K562 (cell line): ENCODE measurements at regions not wholly inside any gene's neighbourhood (a gene's known extent, or its start where the extent isn't known, plus 50 kb on each side); places are given as distances from the start of the nearest gene placed in this dataset.

Source experiments
- ID3 ChIP-seq, 2 experiments: fragments of 250-450 bp in 1 of 2; fragments of 450-650 bp in 1 of 2; sonication (Bioruptor Pico) in 1 of 2; IDR thresholded peaks; 2 replicates each; pipeline versions ENCODE4 v1.6.1 to v1.8.0; 2016 to 2021; ENCODE audit warnings: mild to moderate bottlenecking in 2 of 2, moderate library complexity in 2 of 2, missing compliant biosample characterization in 1 of 2, missing genetic modification characterization in 1 of 2
- MAFK ChIP-seq: IDR thresholded peaks from 2 replicates; pipeline ENCODE4 v1.6.1; 2011; ENCODE audit warnings: low read length, improper control_type of control experiment

GRCh38 chr2:126372406-126372805, 283.6 kb upstream of the GYPC start:
- no peak for TF ChIP-seq ID3 (CRISPR knock-in tag; IDR thresholded peaks at IDR 0.05)
- TF ChIP-seq ID3 (tag; IDR thresholded peaks at IDR 0.05) = no peak
- TF ChIP-seq MAFK = no peak
